ENCODE measurements at regions not wholly inside any gene's neighbourhood (a gene's known extent, or its start where the extent isn't known, plus 50 kb on each side); places are given as distances from the start of the nearest gene placed in this dataset.
"Not testable (repeated sequence)": the region's sequence is repeated elsewhere in the genome, so short reads cannot be mapped to it uniquely, and the experiment has no call there.

- DNase-seq (ENCODE audit: low spot score): not testable (repeated sequence)
These were observed 194.6 kb upstream of the SHH start for GRCh38 chr7:156006876-156007275.

- DNase-seq (ENCODE audit: low spot score): no peak
These were observed 193.8 kb upstream of the SHH start for GRCh38 chr7:156006024-156006423.

- DNase-seq (ENCODE audit: low spot score): no peak
These were observed 193.0 kb upstream of the SHH start for GRCh38 chr7:156005202-156005691.

- no peak for DNase-seq (ENCODE audit: low spot score)
These were observed 192.3 kb upstream of the SHH start for GRCh38 chr7:156004265-156005201.

- no peak for DNase-seq (ENCODE audit: low spot score)
These were observed 191.2 kb upstream of the SHH start for GRCh38 chr7:156003220-156004162.

- DNase-seq (ENCODE audit: low spot score): no peak
These were observed 190.3 kb upstream of the SHH start for GRCh38 chr7:156002362-156003066.

GRCh38 chr7:156001496-156002260 lies 189.4 kb upstream of the SHH start:
- no peak for DNase-seq (ENCODE audit: low spot score)

GRCh38 chr7:156000601-156001396 lies 188.5 kb upstream of the SHH start:
- no peak for DNase-seq (ENCODE audit: low spot score)

- DNase-seq (ENCODE audit: low spot score): no peak
These were observed 187.6 kb upstream of the SHH start for GRCh38 chr7:155999631-156000489.

- no peak for DNase-seq (ENCODE audit: low spot score)
These were observed 186.7 kb upstream of the SHH start for GRCh38 chr7:155998766-155999630.

- DNase-seq (ENCODE audit: low spot score): no peak
These were observed 186.0 kb upstream of the SHH start for GRCh38 chr7:155998328-155998691.

GRCh38 chr7:155997431-155998327 lies 185.4 kb upstream of the SHH start:
- DNase-seq (ENCODE audit: low spot score): no peak

GRCh38 chr7:155996718-155997280 lies 184.5 kb upstream of the SHH start:
- DNase-seq (ENCODE audit: low spot score): no peak

GRCh38 chr7:155995183-155995612 lies 182.9 kb upstream of the SHH start:
- DNase-seq (ENCODE audit: low spot score): no peak

GRCh38 chr7:155994279-155994811 lies 182.1 kb upstream of the SHH start:
- DNase-seq (ENCODE audit: low spot score): no peak

- DNase-seq (ENCODE audit: low spot score): no peak
These were observed 181.4 kb upstream of the SHH start for GRCh38 chr7:155993420-155994278.

Measured in pons (tissue), 1 donor.